Skeletal muscle tissue (tissue), 3 donors: ENCODE measurements at regions not wholly inside any gene's neighbourhood (a gene's known extent, or its start where the extent isn't known, plus 50 kb on each side); places are given as distances from the start of the nearest gene placed in this dataset.
A peak's percentile ranks its signal among the peaks of the same experiment; 100 is the strongest.

Experiments
- H3K27ac ChIP-seq: one replicate; pipeline ENCODE4 v1.7.0; 2013; ENCODE audit warnings: mild to moderate bottlenecking, low read depth, low read length, inconsistent platforms
- H3K27me3 ChIP-seq, 3 donors: one replicate each; pipeline ENCODE4 v1.7.0; 2013; ENCODE audit warnings: low read length in 3 of 3; ENCODE audit not compliant: control insufficient read depth in 3 of 3, insufficient read depth in 3 of 3
- H3K36me3 ChIP-seq, 3 donors: one replicate each; pipeline ENCODE4 v1.7.0; 2013; ENCODE audit warnings: low read length in 3 of 3; ENCODE audit not compliant: control insufficient read depth in 3 of 3, insufficient read depth in 3 of 3
- H3K4me1 ChIP-seq, 3 donors: one replicate each; pipeline ENCODE4 v1.7.0; 2013; ENCODE audit warnings: low read length in 3 of 3, mild to moderate bottlenecking in 3 of 3; ENCODE audit not compliant: control insufficient read depth in 3 of 3, insufficient read depth in 3 of 3
- H3K4me3 ChIP-seq, 3 donors: one replicate each; pipeline ENCODE4 v1.7.0; 2013; ENCODE audit warnings: low read length in 3 of 3
- H3K9ac ChIP-seq, 3 donors: one replicate each; pipeline ENCODE4 v1.7.0; 2013; ENCODE audit warnings: low read length in 3 of 3, mild to moderate bottlenecking in 3 of 3, moderate library complexity in 2 of 3, low read depth in 1 of 3
- H3K9me3 ChIP-seq, 3 donors: one replicate each; pipeline ENCODE4 v1.7.0; 2013; ENCODE audit warnings: low read length in 3 of 3; ENCODE audit not compliant: control insufficient read depth in 3 of 3
- donor health status: Osteomylitis.

DNA sequence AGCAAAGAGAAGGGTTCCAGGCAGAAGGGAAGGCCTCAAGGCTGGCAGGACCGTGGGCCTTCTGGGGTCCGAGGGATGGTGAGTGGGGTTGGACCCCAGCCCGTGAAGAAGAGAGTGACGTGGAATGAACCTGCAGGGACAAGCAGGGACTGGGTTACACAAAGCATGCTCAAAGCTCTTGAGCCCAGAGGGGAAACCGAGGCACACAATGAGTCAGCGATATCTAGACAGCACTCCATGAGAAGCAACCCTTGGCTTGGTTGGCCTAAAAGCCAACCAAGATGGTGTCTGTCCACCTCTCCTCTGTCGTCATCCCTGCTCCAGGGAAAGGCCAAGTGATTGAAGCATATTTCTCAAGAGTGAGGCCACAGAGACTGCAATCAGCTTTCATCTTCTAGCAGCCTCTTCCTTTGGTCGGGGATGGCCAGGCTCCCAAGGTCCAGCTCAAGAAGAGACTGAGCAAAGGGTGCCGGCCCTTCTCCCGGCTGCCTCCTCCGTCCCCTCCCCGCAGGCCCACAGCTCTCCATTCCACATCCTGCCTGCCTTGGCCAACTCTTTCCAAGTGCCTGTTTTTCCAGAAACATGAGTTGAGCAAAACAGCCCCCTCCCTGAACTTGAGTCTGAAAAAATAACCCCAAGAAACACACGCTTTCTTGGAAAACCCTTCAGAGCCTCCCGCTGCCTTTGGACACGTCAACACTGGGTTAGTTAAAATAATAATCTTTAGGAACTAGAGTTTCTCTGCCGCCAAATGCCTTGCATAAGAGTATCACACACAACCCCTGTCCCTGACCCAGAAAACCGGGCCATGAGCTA, 556.6 kb downstream of the MIAT start:
- Histone ChIP-seq H3K4me1 (peaks cover 4 to 19% (median 8%) of the 10 kb centered on the region in 3 donors), H3K36me3 (no peaks in the 10 kb centered on the region), H3K27ac (peak overlapping the region; percentile 71), H3K27me3 (peaks cover 5 to 35% (median 15%) of the 10 kb centered on the region in 3 donors), H3K9me3 (no peaks in the 10 kb centered on the region), H3K9ac (no peak overlapping the region), H3K4me3 (no peak overlapping the region)

DNA sequence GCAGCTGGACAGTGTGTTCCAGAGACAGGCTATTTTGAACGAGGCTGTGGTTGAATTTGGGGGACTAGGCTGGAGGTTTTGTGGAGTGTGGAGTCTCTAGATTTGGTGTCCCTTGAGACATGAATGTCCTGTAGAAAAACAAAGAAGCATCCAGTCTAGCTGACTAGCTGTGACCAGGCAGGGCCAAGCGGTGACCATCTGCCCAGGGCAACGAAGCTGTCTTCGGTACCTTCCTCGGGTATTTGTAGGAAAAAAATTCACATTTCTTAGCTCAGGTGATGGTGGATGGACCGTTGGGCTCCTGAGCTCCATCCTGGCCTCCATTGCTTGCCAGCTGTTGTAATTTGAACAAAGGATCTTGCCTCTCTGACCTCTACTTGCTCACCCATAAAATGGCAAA, 557.3 kb downstream of the MIAT start:
- no peak overlapping the region for H3K9ac ChIP-seq
- peaks cover 5 to 39% (median 18%) of the 10 kb centered on the region in 3 donors for H3K27me3 ChIP-seq
- H3K27ac ChIP-seq = peak overlapping the region; percentile 51
- H3K4me3 ChIP-seq = no peak overlapping the region
- peaks cover 4 to 19% (median 8%) of the 10 kb centered on the region in 3 donors for H3K4me1 ChIP-seq
- no peaks in the 10 kb centered on the region for H3K36me3 ChIP-seq
- H3K9me3 ChIP-seq = no peaks in the 10 kb centered on the region

DNA sequence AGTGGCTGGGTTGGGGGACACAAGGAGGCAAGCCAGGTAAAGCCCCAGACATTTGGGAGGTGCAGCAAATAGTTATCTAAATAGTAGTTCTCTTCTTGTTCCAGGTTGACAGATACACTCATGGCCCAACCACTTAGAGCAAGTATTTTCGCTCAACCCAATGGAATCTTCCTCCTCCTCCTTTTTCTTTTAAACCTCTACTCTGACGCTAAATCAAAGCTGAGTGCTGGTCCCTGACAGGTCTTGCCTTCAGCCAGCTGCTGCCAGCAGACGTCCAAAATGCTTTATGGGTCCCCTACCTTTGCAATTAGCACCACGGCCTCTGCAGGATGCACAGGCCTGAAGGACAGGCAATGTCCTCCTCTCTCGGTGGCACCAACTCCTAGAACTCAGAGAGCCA, 558.5 kb downstream of the MIAT start:
- H3K27me3 ChIP-seq = peaks cover 5 to 30% (median 13%) of the 10 kb centered on the region in 3 donors
- H3K4me3 ChIP-seq = no peak overlapping the region
- no peaks in the 10 kb centered on the region for H3K36me3 ChIP-seq
- H3K4me1 ChIP-seq = peaks cover 4 to 19% (median 8%) of the 10 kb centered on the region in 3 donors
- no peaks in the 10 kb centered on the region for H3K9me3 ChIP-seq
- no peak overlapping the region for H3K27ac ChIP-seq
- no peak overlapping the region for H3K9ac ChIP-seq

DNA sequence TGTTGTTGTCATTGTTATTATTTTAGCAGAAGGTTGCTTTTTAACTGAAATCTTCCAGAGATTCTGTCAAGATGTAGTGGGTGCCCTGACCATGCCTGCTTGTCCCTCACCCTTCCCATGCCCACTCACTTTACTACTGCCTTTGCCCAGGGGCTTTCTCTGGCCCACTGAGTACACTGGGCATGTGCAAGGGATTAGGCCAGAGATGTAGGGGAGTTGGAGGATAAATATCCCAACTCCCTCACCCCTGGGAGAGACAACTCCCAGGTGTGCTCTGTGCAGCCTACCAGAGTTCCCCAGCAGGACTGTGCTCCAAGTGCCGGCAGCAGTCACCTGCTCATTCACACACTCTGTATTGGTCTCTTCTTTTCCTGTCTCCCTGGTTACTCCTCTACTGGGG, 559.1 kb downstream of the MIAT start:
- Histone ChIP-seq H3K27me3 (peaks cover 5 to 26% (median 13%) of the 10 kb centered on the region in 3 donors), H3K36me3 (no peaks in the 10 kb centered on the region), H3K9me3 (no peaks in the 10 kb centered on the region), H3K4me1 (peaks cover 4 to 19% (median 8%) of the 10 kb centered on the region in 3 donors), H3K27ac (no peak overlapping the region), H3K4me3 (no peak overlapping the region), H3K9ac (no peak overlapping the region)

DNA sequence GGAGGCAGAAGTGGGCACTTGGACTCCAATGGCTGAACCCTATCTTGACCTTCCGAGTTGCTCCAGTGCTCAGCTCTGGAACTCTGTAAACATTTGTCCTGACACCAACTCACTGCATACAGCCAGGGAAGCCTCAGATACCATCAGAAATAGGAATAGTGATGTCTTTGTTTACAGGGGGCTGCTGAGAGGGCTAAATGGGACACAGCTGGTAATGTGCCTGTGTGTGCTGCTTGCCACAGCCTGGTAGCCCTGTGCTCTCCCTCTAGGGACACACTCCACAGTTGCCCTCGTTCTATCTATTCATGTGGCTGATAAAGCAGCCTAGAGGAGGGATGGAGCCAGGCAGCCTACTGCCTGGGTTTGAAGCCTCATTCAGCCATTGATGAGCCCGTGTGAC, 559.8 kb downstream of the MIAT start:
- H3K9ac ChIP-seq = no peak overlapping the region
- H3K27ac ChIP-seq = no peak overlapping the region
- no peaks in the 10 kb centered on the region for H3K36me3 ChIP-seq
- H3K4me3 ChIP-seq = no peak overlapping the region
- H3K4me1 ChIP-seq = peaks cover 4 to 19% (median 8%) of the 10 kb centered on the region in 3 donors
- peaks cover 5 to 23% (median 15%) of the 10 kb centered on the region in 3 donors for H3K27me3 ChIP-seq
- no peaks in the 10 kb centered on the region for H3K9me3 ChIP-seq

DNA sequence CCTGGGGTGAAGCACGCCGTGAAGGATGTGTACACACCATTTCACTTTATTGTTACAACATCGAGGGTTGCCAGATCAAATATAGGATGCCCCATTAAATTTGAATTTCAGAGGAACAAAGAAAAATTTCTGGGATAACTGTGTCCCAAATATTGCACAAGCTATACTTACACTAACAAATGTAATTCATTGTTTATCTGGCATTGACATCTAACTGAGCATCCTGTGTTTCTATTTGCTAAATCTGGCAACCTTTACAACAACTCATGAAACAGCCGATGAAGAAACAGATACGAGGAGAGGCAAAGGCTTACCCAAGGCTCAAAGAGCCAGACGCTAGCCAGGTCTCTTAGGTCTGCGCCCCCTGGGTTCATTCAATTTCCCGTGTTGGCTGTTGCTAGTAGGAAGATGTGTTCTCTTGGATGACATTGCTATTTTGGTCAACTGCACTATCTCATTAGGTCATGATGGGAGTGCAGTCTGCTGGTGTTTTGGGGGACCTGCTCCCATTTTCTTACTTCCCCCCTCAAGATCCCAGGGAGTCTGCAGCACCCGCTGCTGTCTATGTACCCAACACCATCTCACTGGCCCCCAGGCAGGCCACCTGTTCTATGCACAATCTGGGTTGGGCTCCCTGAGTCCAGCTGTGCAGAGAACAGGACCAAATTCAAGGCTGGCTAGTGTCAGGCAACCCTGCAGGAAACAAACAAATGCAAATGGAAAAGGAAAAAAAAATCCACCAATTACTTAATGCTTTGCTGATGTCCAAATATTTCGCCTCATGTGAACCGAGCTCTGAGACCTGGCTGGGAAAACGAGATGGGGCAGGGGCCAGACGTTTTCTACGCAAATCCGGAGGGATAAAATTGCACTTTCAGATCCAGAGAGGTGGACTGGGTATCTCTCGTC, 560.9 kb downstream of the MIAT start:
- H3K27me3 ChIP-seq = peaks cover 5 to 23% (median 12%) of the 10 kb centered on the region in 3 donors
- H3K4me3 ChIP-seq = no peak overlapping the region
- H3K36me3 ChIP-seq = no peaks in the 10 kb centered on the region
- H3K9me3 ChIP-seq = no peaks in the 10 kb centered on the region
- no peak overlapping the region for H3K9ac ChIP-seq
- H3K27ac ChIP-seq = peak overlapping the region; percentile 66
- H3K4me1 ChIP-seq = peaks cover 3 to 16% (median 4%) of the 10 kb centered on the region in 3 donors

DNA sequence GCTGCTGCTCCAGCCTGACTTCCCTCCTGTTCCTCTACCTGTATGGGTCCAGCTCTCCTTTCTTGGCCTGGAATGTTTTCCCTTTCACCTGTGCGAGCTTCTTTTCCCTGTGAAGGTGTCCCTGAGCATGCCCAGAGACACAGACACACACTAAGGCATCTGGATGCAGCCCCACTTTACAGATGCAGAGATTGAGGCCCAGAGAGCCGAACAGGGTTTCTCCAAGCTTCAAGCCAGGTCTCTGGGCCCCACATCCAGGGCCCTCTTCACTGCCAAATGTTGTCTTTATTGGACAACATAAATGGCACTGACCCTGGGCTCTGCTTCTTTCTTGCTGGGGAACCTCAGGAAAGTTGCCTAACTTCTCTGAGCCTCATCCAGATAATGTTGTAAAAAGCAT, 561.6 kb downstream of the MIAT start:
- peaks cover 5 to 21% (median 12%) of the 10 kb centered on the region in 3 donors for H3K27me3 ChIP-seq
- peaks cover 0 to 12% (median 3%) of the 10 kb centered on the region in 3 donors for H3K4me1 ChIP-seq
- no peak overlapping the region for H3K4me3 ChIP-seq
- no peak overlapping the region for H3K9ac ChIP-seq
- H3K27ac ChIP-seq = peak overlapping the region; percentile 66
- no peaks in the 10 kb centered on the region for H3K9me3 ChIP-seq
- H3K36me3 ChIP-seq = no peaks in the 10 kb centered on the region

DNA sequence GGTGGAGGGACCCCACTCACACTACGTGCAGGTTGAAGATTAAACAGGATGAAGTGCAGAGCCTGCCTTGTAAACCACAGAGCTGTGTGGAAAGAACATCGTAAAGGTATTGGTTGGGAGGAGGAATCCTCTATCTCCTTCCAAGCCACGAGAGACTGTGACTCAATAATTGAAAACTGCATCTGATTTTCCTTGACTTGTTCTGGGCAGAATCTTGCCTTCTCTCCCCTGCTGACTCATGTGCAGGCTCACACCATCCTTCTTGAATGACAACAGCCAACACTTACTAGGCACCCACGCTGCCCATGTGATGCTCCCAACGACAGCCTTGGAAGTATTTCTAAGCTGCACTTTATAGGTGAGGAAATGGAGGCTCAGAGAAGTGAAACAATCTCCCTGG, 563.0 kb downstream of the MIAT start:
- H3K27ac ChIP-seq = peak overlapping the region; percentile 71
- H3K36me3 ChIP-seq = no peaks in the 10 kb centered on the region
- H3K4me3 ChIP-seq = no peak overlapping the region
- H3K27me3 ChIP-seq = peaks cover 11 to 24% (median 12%) of the 10 kb centered on the region in 3 donors
- H3K9me3 ChIP-seq = no peaks in the 10 kb centered on the region
- peaks cover 0 to 7% (median 3%) of the 10 kb centered on the region in 3 donors for H3K4me1 ChIP-seq
- no peak overlapping the region for H3K9ac ChIP-seq

DNA sequence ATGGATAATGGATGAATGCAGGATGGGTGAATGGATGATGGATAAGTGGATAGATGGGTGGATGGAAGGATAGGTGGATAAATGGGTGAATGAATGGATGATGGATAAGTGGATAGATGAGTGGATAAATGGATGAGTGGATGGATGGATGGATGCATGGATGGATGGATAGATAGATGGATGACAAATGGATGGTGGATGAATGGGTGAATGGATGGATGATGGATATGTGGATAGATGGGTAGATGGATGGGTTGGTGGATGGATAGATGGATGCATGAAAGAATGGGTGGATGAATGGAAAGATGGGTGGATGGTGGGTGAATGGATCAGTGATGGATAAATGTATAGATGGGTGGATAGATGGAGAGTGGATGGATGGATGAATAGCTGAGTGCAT, 564.8 kb downstream of the MIAT start:
- H3K9me3 ChIP-seq = no peaks in the 10 kb centered on the region
- H3K9ac ChIP-seq = no peak overlapping the region
- no peak overlapping the region for H3K4me3 ChIP-seq
- H3K27me3 ChIP-seq = peaks cover 13 to 22% (median 16%) of the 10 kb centered on the region in 3 donors
- no peak overlapping the region for H3K27ac ChIP-seq
- H3K4me1 ChIP-seq = peaks cover 0 to 7% (median 3%) of the 10 kb centered on the region in 3 donors
- no peaks in the 10 kb centered on the region for H3K36me3 ChIP-seq
